HG03064 (cell line): ENCODE measurements at regions not wholly inside any gene's neighbourhood (a gene's known extent, or its start where the extent isn't known, plus 50 kb on each side); places are given as distances from the start of the nearest gene placed in this dataset.

Source experiments
- ATAC-seq: cut with Tn5 transposase; IDR thresholded peaks from one replicate; pipeline ENCODE4 v1.9.1; 2021; ENCODE audit warnings: low read depth; ENCODE audit not compliant: unreplicated experiment

- no peak for ATAC-seq
Observed at GRCh38 chr1:217097819-217098218, 374.6 kb upstream of the ESRRG start.

- no peak for ATAC-seq
Observed at GRCh38 chr1:217096200-217096599, 373.0 kb upstream of the ESRRG start.

- ATAC-seq: no peak
Observed at GRCh38 chr1:217095050-217095622, 371.9 kb upstream of the ESRRG start.

GRCh38 chr1:217091561-217091960 lies 368.3 kb upstream of the ESRRG start:
- no peak for ATAC-seq

GRCh38 chr1:217090060-217090911 lies 367.1 kb upstream of the ESRRG start:
- no peak for ATAC-seq

GRCh38 chr1:217089361-217090014 lies 366.3 kb upstream of the ESRRG start:
- ATAC-seq: no peak

- no peak for ATAC-seq
Observed at GRCh38 chr1:217088521-217089284, 365.5 kb upstream of the ESRRG start.

GRCh38 chr1:217088011-217088410 lies 364.8 kb upstream of the ESRRG start:
- no peak for ATAC-seq

GRCh38 chr1:217079584-217079983 lies 356.4 kb upstream of the ESRRG start:
- ATAC-seq: no peak

- ATAC-seq: no peak
Observed at GRCh38 chr1:217078959-217079358, 355.7 kb upstream of the ESRRG start.

GRCh38 chr1:217078078-217078690 lies 355.0 kb upstream of the ESRRG start:
- no peak for ATAC-seq

GRCh38 chr1:217077426-217077825 lies 354.2 kb upstream of the ESRRG start:
- ATAC-seq: no peak

GRCh38 chr1:217076902-217077301 lies 353.7 kb upstream of the ESRRG start:
- ATAC-seq: no peak

GRCh38 chr1:217072926-217073325 lies 349.7 kb upstream of the ESRRG start:
- ATAC-seq: no peak

- ATAC-seq: no peak
Observed at GRCh38 chr1:217067642-217068041, 344.4 kb upstream of the ESRRG start.

GRCh38 chr1:217066794-217067193 lies 343.6 kb upstream of the ESRRG start:
- no peak for ATAC-seq

GRCh38 chr1:217063172-217063908 lies 340.1 kb upstream of the ESRRG start:
- no peak for ATAC-seq

GRCh38 chr1:217062586-217062985 lies 339.4 kb upstream of the ESRRG start:
- no peak for ATAC-seq

- no peak for ATAC-seq
Observed at GRCh38 chr1:217059401-217059800, 336.2 kb upstream of the ESRRG start.

- ATAC-seq: no peak
Observed at GRCh38 chr1:217053676-217054075, 330.4 kb upstream of the ESRRG start.
